GM23338 (cell line): ENCODE measurements at regions not wholly inside any gene's neighbourhood (a gene's known extent, or its start where the extent isn't known, plus 50 kb on each side); places are given as distances from the start of the nearest gene placed in this dataset.

Experiments
- ATAC-seq: fragments of 200-7000 bp; cut with Tn5 transposase; 3 replicates; pipeline ENCODE4 v1.9.1; 2020
- DNase-seq: peaks from one replicate; pipeline ENCODE4 v3.0.0-alpha.2; 2015; ENCODE audit warnings: low spot score
- H2AFZ ChIP-seq: fragments of 200-600 bp; sonication (generic); 2 replicates; pipeline ENCODE4 v1.8.0; 2016; ENCODE audit warnings: antibody characterized with exemption, mild to moderate bottlenecking, moderate library complexity
- H3F3A ChIP-seq: fragments of 200-600 bp; sonication (generic); replicated peaks from 2 replicates; pipeline ENCODE4 v1.8.0; 2017; ENCODE audit warnings: antibody characterized with exemption, mixed run types, low read depth
- H3K27ac ChIP-seq: fragments of 200-600 bp; sonication (generic); 2 replicates; pipeline ENCODE4 v1.6.1; 2016; ENCODE audit warnings: low read depth
- H3K27me3 ChIP-seq: fragments of 200-600 bp; sonication (generic); 2 replicates; pipeline ENCODE4 v1.8.0; 2016; ENCODE audit warnings: mild to moderate bottlenecking, mixed run types, moderate library complexity; ENCODE audit not compliant: insufficient read depth
- H3K36me3 ChIP-seq: fragments of 200-600 bp; sonication (generic); 2 replicates; pipeline ENCODE4 v1.8.0; 2016; ENCODE audit warnings: mild to moderate bottlenecking; ENCODE audit not compliant: insufficient read depth
- H3K4me1 ChIP-seq: fragments of 200-600 bp; sonication (generic); 2 replicates; pipeline ENCODE4 v1.8.0; 2016; ENCODE audit warnings: mild to moderate bottlenecking, moderate library complexity; ENCODE audit not compliant: insufficient read depth
- H3K4me2 ChIP-seq: fragments of 200-600 bp; sonication (generic); 2 replicates; pipeline ENCODE4 v1.7.1; 2017; ENCODE audit warnings: mixed run types
- H3K4me3 ChIP-seq: fragments of 200-600 bp; sonication (generic); 2 replicates; pipeline ENCODE4 v1.6.1; 2016; ENCODE audit warnings: mixed run types
- H3K79me2 ChIP-seq: fragments of 200-600 bp; sonication (generic); replicated peaks from 2 replicates; pipeline ENCODE4 v1.8.0; 2017; ENCODE audit warnings: mild to moderate bottlenecking; ENCODE audit not compliant: insufficient read depth
- H3K9me2 ChIP-seq: fragments of 200-600 bp; sonication (generic); 2 replicates; pipeline ENCODE4 v1.8.0; 2017; ENCODE audit not compliant: insufficient read depth
- H4K20me1 ChIP-seq: fragments of 200-600 bp; sonication (generic); replicated peaks from 2 replicates; pipeline ENCODE4 v1.8.0; 2017; ENCODE audit warnings: mild to moderate bottlenecking; ENCODE audit not compliant: insufficient read depth
- H3K27ac Mint-ChIP-seq: 2 replicates; pipeline ENCODE4 v1.8.0; 2020; ENCODE audit warnings: inconsistent platforms, mild to moderate bottlenecking, moderate library complexity, mixed read lengths
- H3K27me3 Mint-ChIP-seq: 3 replicates; pipeline ENCODE4 v1.8.0; 2022; ENCODE audit warnings: low read depth, mild to moderate bottlenecking, moderate library complexity, mixed read lengths, inconsistent platforms; ENCODE audit not compliant: insufficient read depth, poor library complexity
- H3K36me3 Mint-ChIP-seq: 3 replicates; pipeline ENCODE4 v1.8.0; 2021; ENCODE audit warnings: low read depth, mild to moderate bottlenecking, inconsistent platforms, moderate library complexity, mixed read lengths
- H3K4me1 Mint-ChIP-seq: 3 replicates; pipeline ENCODE4 v1.8.0; 2020; ENCODE audit warnings: mild to moderate bottlenecking, inconsistent platforms, mixed read lengths
- H3K4me3 Mint-ChIP-seq: 3 replicates; pipeline ENCODE4 v1.8.0; 2021; ENCODE audit warnings: moderate library complexity, mild to moderate bottlenecking, inconsistent platforms, mixed read lengths
- H3K9me3 Mint-ChIP-seq: 3 replicates; pipeline ENCODE4 v1.8.0; 2020; ENCODE audit warnings: moderate library complexity, mild to moderate bottlenecking, inconsistent platforms, mixed read lengths
- CREB1 ChIP-seq: fragments of 250-450 bp; sonication (Bioruptor Pico); IDR thresholded peaks from 2 replicates; pipeline ENCODE4 v1.5.0; 2020; ENCODE audit warnings: low read depth, mild to moderate bottlenecking, moderate library complexity
- CTCF ChIP-seq, 2 experiments: fragments of 200-600 bp in 1 of 2; sonication (generic) in 1 of 2; conservative IDR thresholded peaks; 2 replicates each; pipeline versions ENCODE4 v1.5.1 to v1.6.1; 2016 to 2017; ENCODE audit warnings: antibody characterized with exemption in 2 of 2, low read depth in 2 of 2, mild to moderate bottlenecking in 2 of 2, moderate library complexity in 1 of 2
- ETS1 ChIP-seq: IDR thresholded peaks from 2 replicates; pipeline ENCODE4 v1.6.1; 2016; ENCODE audit warnings: antibody characterized with exemption
- EZH2 ChIP-seq: fragments of 200-600 bp; sonication (generic); IDR thresholded peaks from one replicate; pipeline ENCODE4 v1.8.0; 2017; ENCODE audit warnings: antibody characterized with exemption, mild to moderate bottlenecking, low read depth; ENCODE audit not compliant: unreplicated experiment
- EZH2phosphoT487 ChIP-seq: fragments of 200-600 bp; sonication (generic); IDR thresholded peaks from one replicate; pipeline ENCODE4 v1.8.1; 2018; ENCODE audit warnings: antibody characterized with exemption; ENCODE audit not compliant: unreplicated experiment
- JUNB ChIP-seq: IDR thresholded peaks from one replicate; pipeline ENCODE4 v1.6.1; 2016; ENCODE audit warnings: antibody characterized with exemption; ENCODE audit not compliant: unreplicated experiment
- NANOG ChIP-seq: IDR thresholded peaks from 2 replicates; pipeline ENCODE4 v1.6.1; 2016; ENCODE audit warnings: antibody characterized with exemption, borderline replicate concordance
- POLR2AphosphoS5 ChIP-seq: IDR thresholded peaks from 2 replicates; pipeline ENCODE4 v1.6.1; 2016; ENCODE audit warnings: antibody characterized with exemption, low read depth
- STAT1 ChIP-seq: IDR thresholded peaks from one replicate; pipeline ENCODE4 v1.6.1; 2016; ENCODE audit warnings: antibody characterized with exemption; ENCODE audit not compliant: unreplicated experiment
- ZNF114 ChIP-seq: fragments of 250-450 bp; sonication (Bioruptor Pico); IDR thresholded peaks from 2 replicates; pipeline ENCODE4 v1.5.0; 2020; ENCODE audit warnings: mild to moderate bottlenecking, moderate library complexity
- ZNF331 ChIP-seq: fragments of 250-450 bp; sonication (Bioruptor Pico); IDR thresholded peaks from 2 replicates; pipeline ENCODE4 v1.5.0; 2020; ENCODE audit warnings: low read depth, mild to moderate bottlenecking, moderate library complexity
- ZNF462 ChIP-seq: fragments of 250-450 bp; sonication (Bioruptor Pico); IDR thresholded peaks from 2 replicates; pipeline ENCODE4 v1.5.0; 2020; ENCODE audit warnings: mild to moderate bottlenecking, moderate library complexity

- no peak overlapping the region for H3K4me3 ChIP-seq
- H3K9me3 Mint-ChIP-seq, result no peaks in the 10 kb centered on the region; the same call in 2 of the 3 replicates
- H3K27me3 ChIP-seq, result no peaks in the 10 kb centered on the region
- no peaks in the 10 kb centered on the region for H3K27me3 Mint-ChIP-seq
- no peak for DNase-seq
- H3K79me2 ChIP-seq, result no peaks in the 10 kb centered on the region
- H3K27ac ChIP-seq, result no peak overlapping the region
- peaks cover 5% of the 10 kb centered on the region; the same call in 1 of the 2 replicates for H3K9me2 ChIP-seq
- no peaks in the 10 kb centered on the region for H3K4me1 ChIP-seq
- H3K36me3 ChIP-seq, result no peaks in the 10 kb centered on the region
- H3K4me1 Mint-ChIP-seq, result no peaks in the 10 kb centered on the region; the same call in 2 of the 3 replicates
- no peak for TF ChIP-seq EZH2
- TF ChIP-seq JUNB, result no peak
- TF ChIP-seq ETS1, result no peak
- TF ChIP-seq CTCF (conservative IDR thresholded peaks at IDR 0.05; ENCODE audit: low read depth in 2 of 2), result no peak
- no peak for TF ChIP-seq EZH2phosphoT487
- TF ChIP-seq ZNF331 (CRISPR knock-in tag), result no peak
- TF ChIP-seq ZNF114, result no peak
- no peak for TF ChIP-seq CREB1 (CRISPR knock-in tag)
- TF ChIP-seq STAT1, result no peak
- TF ChIP-seq POLR2AphosphoS5, result no peak
- no peak for TF ChIP-seq NANOG
- TF ChIP-seq ZNF462 (CRISPR knock-in tag), result no peak
- H3K36me3 Mint-ChIP-seq, result no peaks in the 10 kb centered on the region
- no peak overlapping the region for H3K4me2 ChIP-seq
- no peak overlapping the region for H2AFZ ChIP-seq
- no peak overlapping the region for H3K27ac Mint-ChIP-seq
- H3K4me3 Mint-ChIP-seq, result no peak overlapping the region
- H3F3A ChIP-seq, result no peaks in the 10 kb centered on the region
- ATAC-seq, result peak; percentile 67
- H4K20me1 ChIP-seq, result no peaks in the 10 kb centered on the region
These were observed 83.7 kb upstream of the THBS1 start for GRCh38 chr15:39497016-39497758.
